OCI-LY7 (cell line): ENCODE measurements at regions not wholly inside any gene's neighbourhood (a gene's known extent, or its start where the extent isn't known, plus 50 kb on each side); places are given as distances from the start of the nearest gene placed in this dataset.

ENCODE experiments used
- CTCF ChIP-seq: fragments of 200-600 bp; sonication (generic); conservative IDR thresholded peaks from 2 replicates; pipeline ENCODE4 v1.5.1; 2014; ENCODE audit warnings: mild to moderate bottlenecking, antibody characterized with exemption, low read length, moderate library complexity, mixed read lengths
- EZH2phosphoT487 ChIP-seq: fragments of 200-600 bp; sonication (generic); IDR thresholded peaks from 2 replicates; pipeline ENCODE4 v1.6.1; 2018; ENCODE audit warnings: low read depth, borderline replicate concordance, mild to moderate bottlenecking, mixed run types, antibody characterized with exemption, low read length, moderate library complexity, mixed read lengths

DNA sequence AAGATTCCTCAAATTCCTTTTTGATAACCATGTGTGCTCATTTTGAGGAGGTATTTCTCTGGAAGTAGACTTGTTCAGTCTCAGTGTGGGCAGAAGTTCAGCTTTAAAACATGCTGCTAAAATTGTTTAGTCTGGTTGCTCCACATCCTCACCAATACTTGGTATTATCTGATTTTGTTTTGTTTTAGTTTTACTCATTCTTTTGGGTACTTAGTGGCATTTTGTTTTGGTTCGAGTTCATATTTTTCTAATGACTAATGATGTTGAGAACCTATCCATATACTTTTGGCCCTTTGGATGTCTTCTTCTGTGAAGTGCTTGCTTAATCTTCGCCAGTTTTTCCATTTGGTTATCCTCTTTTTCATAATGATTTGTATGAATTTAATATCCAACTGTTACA is 694.2 kb upstream of the FZD8 start:
- no peak for TF ChIP-seq CTCF
- no peak for TF ChIP-seq EZH2phosphoT487
